B cell (primary cell): ENCODE measurements at regions not wholly inside any gene's neighbourhood (a gene's known extent, or its start where the extent isn't known, plus 50 kb on each side); places are given as distances from the start of the nearest gene placed in this dataset.

Experiments used
- ATAC-seq: fragments of 200-7000 bp; cut with Tn5 transposase; one replicate; pipeline ENCODE4 v1.10.0; 2021; ENCODE audit warnings: low read depth, mild to moderate bottlenecking, moderate number of reproducible peaks, moderate library complexity
- CTCF ChIA-PET: fragments of 350-600 bp; sonication (Branson Sonifier 250); formaldehyde crosslinking; loops from one replicate; lab custom pipeline; 2021; ENCODE audit warnings: antibody characterized with exemption, inconsistent platforms; lab: Charles Lee
- POLR2A ChIA-PET: fragments of 350-600 bp; sonication (Branson Sonifier 250); formaldehyde crosslinking; loops from one replicate; lab custom pipeline; 2021; ENCODE audit warnings: antibody characterized with exemption; lab: Charles Lee
- DNase-seq: peaks from one replicate; pipeline ENCODE4 v3.0.0; 2013
- H2AFZ ChIP-seq: 2 replicates; pipeline ENCODE4 v1.6.1; 2012; ENCODE audit warnings: mild to moderate bottlenecking, low read depth, low read length; ENCODE audit not compliant: insufficient read depth, poor library complexity, severe bottlenecking
- H3K27ac ChIP-seq, 2 donors: 1 replicate in 1 of 2; 2 replicates in 1 of 2; pipeline ENCODE4 v1.5.1; 2012 to 2013; ENCODE audit warnings: low read length in 2 of 2, mild to moderate bottlenecking in 2 of 2, moderate library complexity in 1 of 2
- H3K27me3 ChIP-seq, 4 experiments: fragments of 200-600 bp in 1 of 4; sonication (generic) in 1 of 4; replicated peaks in 1 of 4; 1 replicate in 2 of 4; 2 replicates in 2 of 4; pipeline versions ENCODE4 v1.6.1 to v1.7.0; 2013 to 2016; ENCODE audit warnings: low read length in 3 of 4, mild to moderate bottlenecking in 2 of 4, mixed read lengths in 1 of 4, moderate library complexity in 1 of 4; ENCODE audit not compliant: insufficient read depth in 4 of 4, control insufficient read depth in 3 of 4; ENCODE audit errors: control extremely low read depth in 1 of 4
- H3K36me3 ChIP-seq, 2 experiments: replicated peaks in 1 of 2; 1 replicate in 1 of 2; 2 replicates in 1 of 2; pipeline versions ENCODE4 v1.6.1 to v1.7.1; 2013; ENCODE audit warnings: low read length in 1 of 2; ENCODE audit not compliant: insufficient read depth in 2 of 2, control insufficient read depth in 1 of 2; ENCODE audit errors: control extremely low read depth in 1 of 2, extremely low read depth in 1 of 2
- H3K4me1 ChIP-seq, 2 donors: fragments of 200-600 bp in 1 of 2; sonication (generic) in 1 of 2; 1 replicate in 1 of 2; 2 replicates in 1 of 2; pipeline versions ENCODE4 v1.5.1 to v1.6.1; 2013 to 2017; ENCODE audit warnings: low read length in 2 of 2; ENCODE audit not compliant: control insufficient read depth in 2 of 2, insufficient read depth in 2 of 2
- H3K4me2 ChIP-seq: replicated peaks from 2 replicates; pipeline ENCODE3; 2012; ENCODE audit warnings: mild to moderate bottlenecking, low read depth, low read length; ENCODE audit not compliant: poor library complexity, severe bottlenecking
- H3K4me3 ChIP-seq, 5 experiments: fragments of 200-600 bp in 1 of 5; sonication (generic) in 1 of 5; 1 replicate in 3 of 5; 2 replicates in 2 of 5; pipeline versions ENCODE4 v1.5.1 to v1.7.0; 2011 to 2016; ENCODE audit warnings: low read length in 4 of 5, mild to moderate bottlenecking in 4 of 5, low read depth in 2 of 5, control low read depth in 1 of 5, moderate library complexity in 1 of 5; ENCODE audit not compliant: insufficient read depth in 1 of 5; ENCODE audit errors: control extremely low read depth in 1 of 5, extremely low read depth in 1 of 5
- H3K79me2 ChIP-seq: fragments of 200-600 bp; sonication (generic); one replicate; pipeline ENCODE4 v1.6.0; 2016; ENCODE audit warnings: low read length; ENCODE audit not compliant: control insufficient read depth, insufficient read depth
- H3K9ac ChIP-seq: fragments of 200-600 bp; sonication (generic); 2 replicates; pipeline ENCODE4 v1.6.1; 2017; ENCODE audit warnings: mild to moderate bottlenecking, low read length, moderate library complexity
- H3K9me3 ChIP-seq, 3 donors: one replicate each; pipeline versions ENCODE4 v1.6.1 to v1.7.1; 2013; ENCODE audit warnings: low read length in 2 of 3; ENCODE audit not compliant: control insufficient read depth in 2 of 3, insufficient read depth in 1 of 3; ENCODE audit errors: control extremely low read depth in 1 of 3
- H4K20me1 ChIP-seq: 2 replicates; pipeline ENCODE4 v1.6.0; 2012; ENCODE audit warnings: mild to moderate bottlenecking, low read length; ENCODE audit not compliant: insufficient read depth, control insufficient read depth, poor library complexity, severe bottlenecking
- H3K27ac Mint-ChIP-seq: one replicate; pipeline ENCODE4 v1.8.0; 2021; ENCODE audit warnings: mixed read lengths
- H3K27me3 Mint-ChIP-seq: one replicate; pipeline ENCODE4 v1.8.0; 2021; ENCODE audit warnings: mixed read lengths
- H3K4me1 Mint-ChIP-seq: one replicate; pipeline ENCODE4 v1.8.0; 2021; ENCODE audit warnings: mixed read lengths
- H3K4me3 Mint-ChIP-seq: one replicate; pipeline ENCODE4 v1.8.0; 2021; ENCODE audit warnings: mixed read lengths
- H3K9me3 Mint-ChIP-seq: one replicate; pipeline ENCODE4 v1.8.0; 2022; ENCODE audit warnings: mixed read lengths; ENCODE audit not compliant: insufficient read depth
- EZH2 ChIP-seq: IDR thresholded peaks from 2 replicates; pipeline ENCODE4 v1.6.1; 2012; ENCODE audit warnings: borderline replicate concordance, low read depth, mild to moderate bottlenecking, moderate library complexity, low read length; ENCODE audit not compliant: insufficient read depth, poor library complexity, severe bottlenecking
- WGBS: methylation state at CpG from one replicate; pipeline ENCODE4 v1.1.5; 2013; ENCODE audit warnings: missing lambda C conversion rate; ENCODE audit not compliant: insufficient coverage; 5-methylcytosine and 5-hydroxymethylcytosine counted together
- intact Hi-C: fragments of 100-400 bp; cut with micrococcal nuclease; formaldehyde crosslinking; loops from one replicate; pipeline ENCODE4 v1.10.0; 2022
- TF ChIP-seq, protein P1 (sequence below): fragments of 200-600 bp; IDR thresholded peaks from one replicate; pipeline ENCODE4 v1.8.0; 2022; ENCODE audit warnings: antibody characterized with exemption, mild to moderate bottlenecking

- H3K79me2 ChIP-seq = no peaks in the 10 kb centered on the region
- Mint-ChIP-seq H3K27ac (no peak overlapping the region), H3K9me3 (no peaks in the 10 kb centered on the region), H3K4me3 (no peak overlapping the region), H3K27me3 (no peaks in the 10 kb centered on the region), H3K4me1 (no peaks in the 10 kb centered on the region)
- no peaks in the 10 kb centered on the region for H3K9me3 ChIP-seq
- no peak overlapping the region for H3K4me2 ChIP-seq
- no peak overlapping the region for H3K4me3 ChIP-seq
- ChIA-PET POLR2A (no interaction called here), CTCF (no interaction called here)
- no peak overlapping the region for H3K9ac ChIP-seq
- no peak for ATAC-seq
- TF ChIP-seq, protein P1, sequence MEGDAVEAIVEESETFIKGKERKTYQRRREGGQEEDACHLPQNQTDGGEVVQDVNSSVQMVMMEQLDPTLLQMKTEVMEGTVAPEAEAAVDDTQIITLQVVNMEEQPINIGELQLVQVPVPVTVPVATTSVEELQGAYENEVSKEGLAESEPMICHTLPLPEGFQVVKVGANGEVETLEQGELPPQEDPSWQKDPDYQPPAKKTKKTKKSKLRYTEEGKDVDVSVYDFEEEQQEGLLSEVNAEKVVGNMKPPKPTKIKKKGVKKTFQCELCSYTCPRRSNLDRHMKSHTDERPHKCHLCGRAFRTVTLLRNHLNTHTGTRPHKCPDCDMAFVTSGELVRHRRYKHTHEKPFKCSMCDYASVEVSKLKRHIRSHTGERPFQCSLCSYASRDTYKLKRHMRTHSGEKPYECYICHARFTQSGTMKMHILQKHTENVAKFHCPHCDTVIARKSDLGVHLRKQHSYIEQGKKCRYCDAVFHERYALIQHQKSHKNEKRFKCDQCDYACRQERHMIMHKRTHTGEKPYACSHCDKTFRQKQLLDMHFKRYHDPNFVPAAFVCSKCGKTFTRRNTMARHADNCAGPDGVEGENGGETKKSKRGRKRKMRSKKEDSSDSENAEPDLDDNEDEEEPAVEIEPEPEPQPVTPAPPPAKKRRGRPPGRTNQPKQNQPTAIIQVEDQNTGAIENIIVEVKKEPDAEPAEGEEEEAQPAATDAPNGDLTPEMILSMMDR = no peak
- TF ChIP-seq EZH2 = no peak
- no peaks in the 10 kb centered on the region for H3K4me1 ChIP-seq
- DNase-seq = no peak
- H3K27ac ChIP-seq = no peak overlapping the region
- intact Hi-C loops = no loop called here
- no peaks in the 10 kb centered on the region for H4K20me1 ChIP-seq
- no peak overlapping the region for H2AFZ ChIP-seq
- 89% methylated on average over 8 of the region's 9 CpGs for WGBS
- H3K36me3 ChIP-seq = no peaks in the 10 kb centered on the region
- no peaks in the 10 kb centered on the region for H3K27me3 ChIP-seq
Measured at GRCh38 chr21:38048167-38048566, 131.9 kb upstream of the KCNJ6 start.

GRCh38 chr21:38054334-38054733, 138.1 kb upstream of the KCNJ6 start:
- ChIA-PET POLR2A (no interaction called here), CTCF (no interaction called here)
- Histone ChIP-seq H3K36me3 (no peaks in the 10 kb centered on the region), H4K20me1 (no peaks in the 10 kb centered on the region), H3K27ac (no peak overlapping the region), H3K4me1 (no peaks in the 10 kb centered on the region), H3K4me2 (no peak overlapping the region), H3K9me3 (peaks cover 0 to 2% (median 0%) of the 10 kb centered on the region in 3 donors), H3K79me2 (no peaks in the 10 kb centered on the region), H3K4me3 (no peak overlapping the region), H3K9ac (no peak overlapping the region), H2AFZ (no peak overlapping the region), H3K27me3 (no peaks in the 10 kb centered on the region)
- 83% methylated on average over 4 of the region's 4 CpGs for WGBS
- DNase-seq (no peak), ATAC-seq (no peak)
- peaks cover 2% of the 10 kb centered on the region for H3K9me3 Mint-ChIP-seq
- no peaks in the 10 kb centered on the region for H3K27me3 Mint-ChIP-seq
- H3K4me3 Mint-ChIP-seq = no peak overlapping the region
- no peak overlapping the region for H3K27ac Mint-ChIP-seq
- intact Hi-C loops = no loop called here
- no peak for TF ChIP-seq EZH2
- TF ChIP-seq, protein P1 = no peak
- no peaks in the 10 kb centered on the region for H3K4me1 Mint-ChIP-seq
